HG03159 (cell line): ENCODE measurements at regions not wholly inside any gene's neighbourhood (a gene's known extent, or its start where the extent isn't known, plus 50 kb on each side); places are given as distances from the start of the nearest gene placed in this dataset.
"Not testable (repeated sequence)": the region's sequence is repeated elsewhere in the genome, so short reads cannot be mapped to it uniquely, and the experiment has no call there.

Source experiments
- ATAC-seq: cut with Tn5 transposase; IDR thresholded peaks from one replicate; pipeline ENCODE4 v1.9.1; 2021; ENCODE audit warnings: mild to moderate bottlenecking, moderate library complexity; ENCODE audit not compliant: unreplicated experiment

GRCh38 chr5:63564789-63565188, 397.5 kb downstream of the HTR1A start:
- no peak for ATAC-seq

DNA sequence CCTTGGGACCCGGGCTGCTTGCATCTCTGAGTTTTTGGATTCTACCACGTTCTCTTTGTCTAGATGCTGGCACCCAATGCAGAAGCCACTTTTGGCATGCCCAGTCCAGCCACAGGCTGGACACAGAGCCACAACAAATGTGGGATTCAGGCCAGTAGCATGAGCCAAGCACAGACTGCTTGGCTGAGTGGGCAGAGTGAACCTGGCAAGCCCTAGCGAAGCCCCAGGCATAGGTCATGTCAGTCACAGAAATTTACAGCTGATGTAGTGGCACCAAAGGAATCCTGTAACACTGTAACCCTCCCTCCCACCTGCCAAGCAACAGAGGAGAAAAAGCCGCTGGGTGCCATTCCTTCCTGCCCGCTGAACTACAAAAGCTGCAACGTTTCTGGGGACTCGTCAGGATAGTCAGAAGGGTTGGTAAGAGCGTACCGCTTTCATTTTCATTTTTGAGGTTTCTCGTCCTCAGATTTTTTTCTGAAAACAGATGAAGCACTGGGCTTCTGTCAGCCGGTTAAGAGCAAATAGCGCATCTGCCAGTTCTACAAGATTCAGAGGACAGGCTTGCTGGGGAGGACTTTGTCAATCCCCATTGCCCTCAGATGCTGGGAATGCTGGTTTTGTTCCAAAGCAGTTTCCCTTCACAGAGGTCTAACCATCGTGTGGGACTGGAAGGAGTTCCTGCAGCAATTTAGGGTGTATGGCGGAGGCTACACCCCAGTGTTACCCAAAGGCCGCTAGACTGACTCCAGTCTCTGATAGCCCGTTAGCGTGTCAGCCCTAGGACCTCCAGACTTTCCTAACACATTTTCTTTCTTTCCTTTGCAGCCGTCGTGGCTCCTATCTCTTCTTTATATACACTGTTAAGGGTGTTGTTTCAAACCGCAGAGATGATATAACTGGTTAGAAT, 399.0 kb downstream of the HTR1A start:
- ATAC-seq = no peak

DNA sequence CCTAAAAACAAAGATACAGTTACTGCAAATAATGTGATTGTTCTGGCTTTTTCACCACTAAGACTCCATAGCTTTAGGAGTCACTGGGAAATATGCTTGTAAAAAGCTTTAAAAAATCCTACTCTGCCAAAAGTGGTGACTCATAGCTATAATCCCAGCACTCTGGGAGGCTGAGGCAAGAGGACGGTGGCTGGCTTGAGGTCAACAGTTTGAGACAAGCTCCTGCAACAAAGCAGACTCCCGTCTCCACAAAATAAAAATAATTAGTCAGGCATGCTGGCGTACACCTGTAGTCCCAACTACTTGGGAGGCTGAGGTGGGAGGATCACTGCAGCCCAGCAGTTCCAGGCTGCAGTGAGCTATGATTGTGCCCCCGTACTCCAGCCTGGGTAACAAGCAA, 406.4 kb downstream of the HTR1A start:
- ATAC-seq = no peak

DNA sequence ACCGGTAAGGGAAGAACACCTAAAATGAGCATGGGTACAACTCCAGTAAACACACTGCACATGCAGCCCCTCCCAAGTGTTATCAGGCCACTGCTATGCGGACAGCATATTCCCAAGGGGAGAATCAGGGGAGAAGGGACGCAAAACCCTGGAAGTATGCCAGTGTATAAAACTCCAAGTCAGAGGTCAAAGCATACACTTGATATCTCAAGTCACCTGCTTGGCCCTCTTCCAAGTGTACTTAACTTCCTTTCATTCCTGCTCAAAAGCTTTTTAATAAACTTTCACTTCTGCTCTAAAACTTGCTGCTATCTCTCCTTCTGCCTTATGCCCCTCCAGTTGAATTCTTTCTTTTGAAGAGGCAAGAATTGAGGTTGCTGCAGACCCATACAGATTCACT, 408.1 kb downstream of the HTR1A start:
- no peak for ATAC-seq

DNA sequence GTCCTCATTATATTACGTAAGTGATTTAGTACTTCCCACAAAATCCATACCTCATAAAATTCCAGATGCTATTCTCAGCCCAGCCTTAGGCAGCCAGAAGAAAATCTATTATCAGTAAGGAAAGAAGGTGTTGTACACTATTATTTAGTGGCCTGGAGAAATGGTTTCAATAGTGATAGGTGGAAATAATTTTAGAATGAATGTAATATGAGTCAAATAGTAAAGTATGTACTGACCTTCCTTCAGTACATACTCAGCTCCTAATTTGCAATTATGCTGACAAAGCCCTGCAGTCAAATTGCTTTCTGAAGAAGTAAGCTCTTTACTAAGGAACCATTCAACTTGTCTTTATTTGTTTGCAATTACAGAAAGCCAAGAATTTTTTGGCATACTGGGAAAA, 409.2 kb downstream of the HTR1A start:
- ATAC-seq = no peak

DNA sequence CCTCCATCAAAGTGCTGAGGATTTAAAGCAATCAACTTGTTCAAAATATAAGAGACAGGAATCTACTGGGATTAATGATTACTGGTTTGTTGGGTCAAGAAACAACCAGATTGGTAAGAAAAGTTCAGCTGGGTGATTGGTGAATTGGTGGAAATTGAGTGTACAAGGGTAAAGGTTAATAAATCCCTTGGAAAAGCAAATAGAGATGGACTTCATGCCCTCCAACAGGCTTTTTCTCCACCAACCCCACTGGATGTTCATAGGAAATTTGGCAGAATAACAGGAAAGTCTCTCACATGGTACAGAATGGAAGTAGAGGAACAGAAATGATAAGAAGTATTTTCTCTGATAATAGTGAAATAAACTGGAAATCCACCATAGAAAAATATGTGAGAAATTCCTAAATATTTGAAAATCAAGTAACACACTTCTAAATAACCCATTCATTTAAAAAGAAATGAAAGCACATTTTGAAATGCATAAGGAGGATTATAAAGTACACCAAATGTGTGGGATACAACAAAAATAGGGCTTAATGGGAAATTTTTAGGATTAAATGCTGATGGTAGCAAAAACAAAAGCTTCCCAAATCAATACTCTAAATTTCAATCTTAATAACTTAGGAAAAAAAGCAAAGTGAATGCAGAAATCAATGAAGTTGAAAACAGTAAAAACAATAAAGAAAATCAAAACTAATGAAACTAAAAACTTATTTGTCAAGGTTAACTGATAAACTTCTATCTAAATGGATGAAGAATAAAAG, 426.2 kb downstream of the HTR1A start:
- ATAC-seq = no peak

DNA sequence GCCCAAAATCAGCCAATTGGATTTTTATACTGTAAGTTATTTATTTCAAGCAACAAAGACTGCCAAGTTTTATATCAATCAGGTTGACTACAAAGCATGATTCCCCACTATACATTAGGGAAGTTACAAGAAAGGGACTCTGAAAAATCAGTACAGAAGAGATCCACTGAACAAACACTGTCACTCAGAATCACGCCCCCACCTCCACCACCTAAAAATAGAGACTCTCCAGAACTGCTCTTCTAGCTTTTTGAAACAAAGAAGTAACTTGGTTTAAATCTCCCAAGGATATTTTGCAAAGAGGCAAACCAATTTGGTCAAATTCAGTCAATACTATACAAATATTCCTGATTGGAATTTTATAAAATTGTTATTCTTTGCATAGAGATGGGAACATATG, 438.0 kb downstream of the HTR1A start:
- no peak for ATAC-seq

- no peak for ATAC-seq
Observed at GRCh38 chr5:63516006-63516405, 446.2 kb downstream of the HTR1A start.

- no peak for ATAC-seq
Observed at GRCh38 chr5:63500242-63500641, 462.0 kb downstream of the HTR1A start.

DNA sequence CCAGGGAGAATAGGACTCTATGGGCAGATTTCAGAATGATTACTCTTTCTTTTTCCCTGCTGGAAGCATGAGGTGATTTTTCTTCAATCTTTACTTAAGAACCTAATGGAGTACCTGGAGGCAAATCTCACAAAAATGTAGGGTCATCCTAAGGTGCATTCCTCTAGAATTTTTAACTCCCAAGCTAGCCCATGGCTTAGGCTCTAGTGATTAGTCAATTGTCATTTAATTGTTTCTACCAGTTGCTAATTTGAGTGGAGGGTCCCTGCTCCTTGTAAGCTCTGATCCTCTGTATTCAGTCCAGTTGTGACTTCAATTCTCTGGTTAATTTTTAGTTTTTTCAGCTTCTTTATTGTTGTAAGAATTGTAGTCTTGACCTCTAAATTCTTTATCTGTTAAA, 467.0 kb downstream of the HTR1A start:
- ATAC-seq = no peak

DNA sequence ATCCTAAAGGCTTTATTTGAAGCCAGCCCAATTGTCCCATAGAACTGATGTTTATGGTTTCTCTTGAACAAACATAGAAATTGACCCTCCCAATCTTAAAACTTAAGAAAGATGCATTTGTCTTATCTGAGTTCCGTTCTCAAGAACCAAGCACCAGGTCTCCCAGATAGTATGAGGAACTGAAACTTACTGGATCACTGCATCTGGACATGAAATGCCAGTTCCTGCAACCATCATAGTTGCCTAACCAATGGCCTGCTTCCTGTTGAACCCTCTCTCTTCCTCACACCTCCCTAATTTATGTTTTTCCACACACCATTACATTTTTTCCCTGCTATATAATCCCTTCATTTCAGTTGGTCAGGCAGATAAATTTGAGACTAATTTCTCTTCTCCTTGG, 478.9 kb downstream of the HTR1A start:
- ATAC-seq = no peak

- no peak for ATAC-seq
Observed at GRCh38 chr5:63473335-63473967, 488.8 kb downstream of the HTR1A start.

- no peak for ATAC-seq
Observed at GRCh38 chr5:63456279-63456678, 506.0 kb downstream of the HTR1A start.

- ATAC-seq = no peak
Observed at GRCh38 chr5:63451188-63451587, 511.1 kb downstream of the HTR1A start.

DNA sequence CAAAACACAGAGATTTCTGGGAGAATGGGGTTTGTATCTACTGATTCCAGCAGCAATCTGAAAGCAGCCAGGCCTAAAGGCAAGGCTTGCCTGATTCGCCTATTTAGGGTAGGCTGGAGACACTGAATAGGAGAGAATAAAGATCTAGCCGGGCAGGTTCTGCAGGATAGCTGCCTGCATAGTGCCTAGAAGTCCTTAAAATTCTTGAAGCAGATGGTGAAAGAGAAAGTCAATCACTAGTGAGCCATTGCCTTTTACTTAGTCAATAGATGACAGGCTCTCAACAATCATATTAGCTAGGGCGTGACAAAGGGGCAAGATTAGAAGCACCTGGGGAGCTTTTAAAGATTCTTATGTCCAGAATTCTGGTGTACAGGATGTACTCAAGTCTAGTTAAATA, 522.7 kb downstream of the HTR1A start:
- no peak for ATAC-seq

DNA sequence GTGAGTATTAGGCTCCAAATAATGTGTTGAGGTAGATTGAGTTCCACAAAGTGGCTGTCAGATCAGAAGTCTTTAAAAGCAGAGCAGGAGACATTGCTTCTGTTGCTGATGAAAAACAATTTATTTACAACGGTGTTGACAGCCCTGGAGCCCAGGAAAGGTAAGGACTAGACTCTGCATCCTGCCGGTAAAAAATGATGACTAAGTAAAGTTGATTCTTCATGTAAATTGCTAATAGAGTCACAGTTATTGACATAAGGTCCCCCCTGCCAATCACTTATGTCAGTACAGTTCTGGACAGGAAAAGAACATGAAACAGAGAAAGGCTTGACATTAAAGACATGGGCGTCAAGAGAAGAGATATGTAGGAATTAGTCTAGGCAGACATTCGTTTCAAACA, 552.5 kb downstream of the HTR1A start:
- ATAC-seq = no peak

- no peak for ATAC-seq
Observed at GRCh38 chr5:63408984-63409383, 553.3 kb downstream of the HTR1A start.

- ATAC-seq = peak; percentile 91
Observed at GRCh38 chr5:63401436-63402046, 560.7 kb downstream of the HTR1A start.

- ATAC-seq = no peak
Observed at GRCh38 chr5:63400079-63400478, 562.2 kb downstream of the HTR1A start.

- ATAC-seq = no peak
Observed at GRCh38 chr5:63398346-63398745, 563.9 kb downstream of the HTR1A start.

DNA sequence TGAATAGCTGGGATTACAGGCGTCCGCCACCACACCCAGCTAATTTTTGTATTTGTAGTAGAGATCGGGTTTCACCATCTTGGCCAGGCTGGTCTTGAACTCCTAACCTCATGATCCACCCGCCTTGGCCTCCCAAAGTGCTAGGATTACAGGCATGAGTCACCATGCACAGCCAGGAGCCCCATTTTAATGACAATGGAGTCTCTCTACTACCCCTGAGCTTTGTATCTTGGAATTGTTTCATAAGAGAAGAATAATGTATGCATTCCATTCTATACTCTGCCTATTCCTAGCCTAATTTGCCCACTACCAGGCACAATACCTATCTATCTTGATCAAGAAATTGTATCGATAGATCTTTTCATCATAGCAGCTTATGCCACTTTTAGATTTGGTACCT, 574.1 kb downstream of the HTR1A start:
- ATAC-seq = not testable (repeated sequence)
